ENCODE measurements at regions not wholly inside any gene's neighbourhood (a gene's known extent, or its start where the extent isn't known, plus 50 kb on each side); places are given as distances from the start of the nearest gene placed in this dataset.

GRCh38 chr2:12603781-12604295 lies 112.9 kb upstream of the TRIB2 start:
- Histone ChIP-seq H2AFZ (ENCODE audit: low read depth, low read length) (no peak overlapping the region), H3K4me3 (ENCODE audit: low read length) (no peak overlapping the region), H3K4me2 (ENCODE audit: low read length) (no peak overlapping the region), H3K9ac (ENCODE audit: low read length) (no peak overlapping the region), H3K27me3 (ENCODE audit: low read depth, low read length) (no peaks in the 10 kb centered on the region; the same call in 1 of the 2 replicates), H3K36me3 (replicated peaks; ENCODE audit: low read depth, low read length) (no peaks in the 10 kb centered on the region), H3K79me2 (ENCODE audit: low read length) (no peaks in the 10 kb centered on the region), H3K27ac (ENCODE audit: low read length) (no peak overlapping the region), H3K9me3 (ENCODE audit: insufficient read depth, low read length) (no peaks in the 10 kb centered on the region), H4K20me1 (ENCODE audit: insufficient read depth, low read length) (no peaks in the 10 kb centered on the region), H3K4me1 (ENCODE audit: low read length) (no peaks in the 10 kb centered on the region)
- TF ChIP-seq, protein P1, sequence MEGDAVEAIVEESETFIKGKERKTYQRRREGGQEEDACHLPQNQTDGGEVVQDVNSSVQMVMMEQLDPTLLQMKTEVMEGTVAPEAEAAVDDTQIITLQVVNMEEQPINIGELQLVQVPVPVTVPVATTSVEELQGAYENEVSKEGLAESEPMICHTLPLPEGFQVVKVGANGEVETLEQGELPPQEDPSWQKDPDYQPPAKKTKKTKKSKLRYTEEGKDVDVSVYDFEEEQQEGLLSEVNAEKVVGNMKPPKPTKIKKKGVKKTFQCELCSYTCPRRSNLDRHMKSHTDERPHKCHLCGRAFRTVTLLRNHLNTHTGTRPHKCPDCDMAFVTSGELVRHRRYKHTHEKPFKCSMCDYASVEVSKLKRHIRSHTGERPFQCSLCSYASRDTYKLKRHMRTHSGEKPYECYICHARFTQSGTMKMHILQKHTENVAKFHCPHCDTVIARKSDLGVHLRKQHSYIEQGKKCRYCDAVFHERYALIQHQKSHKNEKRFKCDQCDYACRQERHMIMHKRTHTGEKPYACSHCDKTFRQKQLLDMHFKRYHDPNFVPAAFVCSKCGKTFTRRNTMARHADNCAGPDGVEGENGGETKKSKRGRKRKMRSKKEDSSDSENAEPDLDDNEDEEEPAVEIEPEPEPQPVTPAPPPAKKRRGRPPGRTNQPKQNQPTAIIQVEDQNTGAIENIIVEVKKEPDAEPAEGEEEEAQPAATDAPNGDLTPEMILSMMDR (IDR thresholded peaks at IDR 0.05; ENCODE audit: low read depth, low read length): no peak
- no peak for TF ChIP-seq EZH2phosphoT487 (IDR thresholded peaks at IDR 0.05; ENCODE audit: low read depth)

DNA sequence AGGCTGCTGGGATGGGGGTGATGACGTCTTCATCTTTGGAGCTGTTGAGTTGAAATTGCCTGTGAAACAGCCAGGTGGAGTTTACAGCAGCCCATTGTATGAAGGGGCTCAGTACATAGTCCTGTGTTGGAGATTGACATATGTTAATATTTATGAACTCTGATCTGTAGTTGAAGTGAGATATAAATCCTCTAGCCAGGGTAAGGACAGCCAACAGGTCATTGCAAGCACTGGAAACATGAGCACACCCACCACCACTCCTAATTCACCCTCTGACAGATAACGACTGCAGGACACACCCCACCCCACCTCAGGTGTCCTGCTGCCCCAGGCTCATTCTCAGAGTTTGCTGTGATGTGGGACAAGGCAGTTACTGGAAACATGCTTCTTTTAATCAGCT lies 112.4 kb upstream of the TRIB2 start:
- H3K27me3 ChIP-seq (ENCODE audit: low read depth, low read length): no peaks in the 10 kb centered on the region; the same call in 1 of the 2 replicates
- no peaks in the 10 kb centered on the region for H4K20me1 ChIP-seq (ENCODE audit: insufficient read depth, low read length)
- TF ChIP-seq, protein P1 (IDR thresholded peaks at IDR 0.05; ENCODE audit: low read depth, low read length): no peak
- no peak for TF ChIP-seq EZH2phosphoT487 (IDR thresholded peaks at IDR 0.05; ENCODE audit: low read depth)
- H3K9ac ChIP-seq (ENCODE audit: low read length): no peak overlapping the region
- no peaks in the 10 kb centered on the region for H3K79me2 ChIP-seq (ENCODE audit: low read length)
- no peak overlapping the region for H3K4me3 ChIP-seq (ENCODE audit: low read length)
- H3K27ac ChIP-seq (ENCODE audit: low read length): no peak overlapping the region
- H3K36me3 ChIP-seq (replicated peaks; ENCODE audit: low read depth, low read length): no peaks in the 10 kb centered on the region
- no peak overlapping the region for H3K4me2 ChIP-seq (ENCODE audit: low read length)
- no peaks in the 10 kb centered on the region for H3K4me1 ChIP-seq (ENCODE audit: low read length)
- H3K9me3 ChIP-seq (ENCODE audit: insufficient read depth, low read length): no peaks in the 10 kb centered on the region
- H2AFZ ChIP-seq (ENCODE audit: low read depth, low read length): no peak overlapping the region

GRCh38 chr2:12605366-12605765 lies 111.4 kb upstream of the TRIB2 start:
- H4K20me1 ChIP-seq (ENCODE audit: insufficient read depth, low read length): no peaks in the 10 kb centered on the region
- H3K79me2 ChIP-seq (ENCODE audit: low read length): no peaks in the 10 kb centered on the region
- no peaks in the 10 kb centered on the region for H3K9me3 ChIP-seq (ENCODE audit: insufficient read depth, low read length)
- H2AFZ ChIP-seq (ENCODE audit: low read depth, low read length): no peak overlapping the region
- no peaks in the 10 kb centered on the region for H3K36me3 ChIP-seq (replicated peaks; ENCODE audit: low read depth, low read length)
- H3K4me3 ChIP-seq (ENCODE audit: low read length): no peak overlapping the region
- no peaks in the 10 kb centered on the region; the same call in 1 of the 2 replicates for H3K27me3 ChIP-seq (ENCODE audit: low read depth, low read length)
- H3K4me1 ChIP-seq (ENCODE audit: low read length): no peaks in the 10 kb centered on the region
- no peak overlapping the region for H3K4me2 ChIP-seq (ENCODE audit: low read length)
- no peak overlapping the region for H3K27ac ChIP-seq (ENCODE audit: low read length)
- no peak for TF ChIP-seq EZH2phosphoT487 (IDR thresholded peaks at IDR 0.05; ENCODE audit: low read depth)
- TF ChIP-seq, protein P1 (IDR thresholded peaks at IDR 0.05; ENCODE audit: low read depth, low read length): no peak
- no peak overlapping the region for H3K9ac ChIP-seq (ENCODE audit: low read length)

DNA sequence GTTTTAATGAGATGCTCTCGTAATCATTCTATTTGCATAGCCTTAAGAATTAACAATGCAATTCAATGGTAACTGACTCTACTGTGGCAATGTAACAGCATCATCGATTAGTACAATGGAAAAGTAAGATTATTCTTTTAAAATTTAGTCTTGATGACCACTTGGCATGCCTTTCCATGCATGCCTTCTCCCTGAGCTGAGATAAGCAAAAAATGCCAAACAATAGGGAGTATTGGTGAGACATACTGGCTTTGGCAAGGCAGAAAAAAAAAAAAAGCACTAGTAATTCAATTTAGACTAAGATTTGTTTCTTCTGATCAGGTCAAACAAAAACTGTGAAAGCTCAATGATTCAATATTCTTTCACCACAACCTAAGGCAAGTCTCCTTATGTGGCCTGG lies 110.8 kb upstream of the TRIB2 start:
- H3K9ac ChIP-seq (ENCODE audit: low read length): no peak overlapping the region
- H3K4me3 ChIP-seq (ENCODE audit: low read length): no peak overlapping the region
- no peaks in the 10 kb centered on the region for H4K20me1 ChIP-seq (ENCODE audit: insufficient read depth, low read length)
- no peaks in the 10 kb centered on the region for H3K9me3 ChIP-seq (ENCODE audit: insufficient read depth, low read length)
- no peaks in the 10 kb centered on the region for H3K36me3 ChIP-seq (replicated peaks; ENCODE audit: low read depth, low read length)
- TF ChIP-seq EZH2phosphoT487 (IDR thresholded peaks at IDR 0.05; ENCODE audit: low read depth): no peak
- TF ChIP-seq, protein P1 (IDR thresholded peaks at IDR 0.05; ENCODE audit: low read depth, low read length): no peak
- no peak overlapping the region for H3K27ac ChIP-seq (ENCODE audit: low read length)
- H3K27me3 ChIP-seq (ENCODE audit: low read depth, low read length): no peaks in the 10 kb centered on the region; the same call in 1 of the 2 replicates
- H3K4me1 ChIP-seq (ENCODE audit: low read length): no peaks in the 10 kb centered on the region
- no peaks in the 10 kb centered on the region for H3K79me2 ChIP-seq (ENCODE audit: low read length)
- H3K4me2 ChIP-seq (ENCODE audit: low read length): no peak overlapping the region
- no peak overlapping the region for H2AFZ ChIP-seq (ENCODE audit: low read depth, low read length)
